ENCODE measurements at regions not wholly inside any gene's neighbourhood (a gene's known extent, or its start where the extent isn't known, plus 50 kb on each side); places are given as distances from the start of the nearest gene placed in this dataset.

DNA sequence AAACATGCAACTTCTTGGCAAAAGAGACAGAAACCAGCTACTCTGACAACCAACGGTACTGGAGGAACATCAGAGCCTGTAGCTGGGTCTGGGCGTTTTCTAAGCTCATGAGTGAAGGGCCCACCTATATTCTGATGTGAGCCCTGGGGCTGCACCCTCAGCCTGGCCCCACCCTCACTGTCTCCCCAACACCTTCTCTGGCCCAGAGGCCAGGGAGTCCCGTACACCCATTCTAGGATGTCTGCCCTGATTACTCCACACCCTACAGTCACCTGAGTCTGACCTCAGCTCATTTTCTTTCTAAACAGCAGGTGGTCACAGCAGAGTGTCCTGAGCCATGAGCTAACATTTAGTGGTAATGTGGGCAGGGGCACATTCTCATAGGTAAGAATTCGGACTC lies 439.2 kb downstream of the MATN1 start:
- CTCF ChIA-PET = no interaction called here
- no peak for ATAC-seq
- intact Hi-C loops (cut with micrococcal nuclease) = no loop called here

More for the DNA sequence above, 439.2 kb downstream of the MATN1 start:
- H2AFZ ChIP-seq (ENCODE audit: low read depth, low read length, poor library complexity, severe bottlenecking) = no peak overlapping the region
- H3K9me2 ChIP-seq (ENCODE audit: insufficient read depth) = no peaks in the 10 kb centered on the region
- BruUV-seq (replicated peaks) = no TSS peak
- no peaks in the 10 kb centered on the region for H4K20me1 ChIP-seq (ENCODE audit: insufficient read depth)
- TF ChIP-seq EZH2 (IDR thresholded peaks at IDR 0.05) (no peak), ZNF274 (IDR thresholded peaks at IDR 0.05; ENCODE audit: low read depth, low read length) (no peak), SRF (IDR thresholded peaks at IDR 0.05; ENCODE audit: low read depth) (no peak), ZFX (IDR thresholded peaks at IDR 0.05) (no peak), YY1 (IDR thresholded peaks at IDR 0.05; ENCODE audit: extremely low read depth, insufficient replicate concordance, low read depth, low read length) (no peak), SIN3A (IDR thresholded peaks at IDR 0.05; ENCODE audit: low read depth) (no peak)
- TF ChIP-seq, protein P1, sequence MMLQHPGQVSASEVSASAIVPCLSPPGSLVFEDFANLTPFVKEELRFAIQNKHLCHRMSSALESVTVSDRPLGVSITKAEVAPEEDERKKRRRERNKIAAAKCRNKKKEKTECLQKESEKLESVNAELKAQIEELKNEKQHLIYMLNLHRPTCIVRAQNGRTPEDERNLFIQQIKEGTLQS (IDR thresholded peaks at IDR 0.05) = no peak
- TF ChIP-seq, protein P2, sequence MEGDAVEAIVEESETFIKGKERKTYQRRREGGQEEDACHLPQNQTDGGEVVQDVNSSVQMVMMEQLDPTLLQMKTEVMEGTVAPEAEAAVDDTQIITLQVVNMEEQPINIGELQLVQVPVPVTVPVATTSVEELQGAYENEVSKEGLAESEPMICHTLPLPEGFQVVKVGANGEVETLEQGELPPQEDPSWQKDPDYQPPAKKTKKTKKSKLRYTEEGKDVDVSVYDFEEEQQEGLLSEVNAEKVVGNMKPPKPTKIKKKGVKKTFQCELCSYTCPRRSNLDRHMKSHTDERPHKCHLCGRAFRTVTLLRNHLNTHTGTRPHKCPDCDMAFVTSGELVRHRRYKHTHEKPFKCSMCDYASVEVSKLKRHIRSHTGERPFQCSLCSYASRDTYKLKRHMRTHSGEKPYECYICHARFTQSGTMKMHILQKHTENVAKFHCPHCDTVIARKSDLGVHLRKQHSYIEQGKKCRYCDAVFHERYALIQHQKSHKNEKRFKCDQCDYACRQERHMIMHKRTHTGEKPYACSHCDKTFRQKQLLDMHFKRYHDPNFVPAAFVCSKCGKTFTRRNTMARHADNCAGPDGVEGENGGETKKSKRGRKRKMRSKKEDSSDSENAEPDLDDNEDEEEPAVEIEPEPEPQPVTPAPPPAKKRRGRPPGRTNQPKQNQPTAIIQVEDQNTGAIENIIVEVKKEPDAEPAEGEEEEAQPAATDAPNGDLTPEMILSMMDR (IDR thresholded peaks at IDR 0.05 in 2 of 3, conservative IDR thresholded peaks at IDR 0.05 in 1 of 3; ENCODE audit: borderline replicate concordance in 1 of 3, insufficient read depth in 1 of 3, low read depth in 2 of 3, low read length in 2 of 3) = no peak
- TF ChIP-seq, protein P3, sequence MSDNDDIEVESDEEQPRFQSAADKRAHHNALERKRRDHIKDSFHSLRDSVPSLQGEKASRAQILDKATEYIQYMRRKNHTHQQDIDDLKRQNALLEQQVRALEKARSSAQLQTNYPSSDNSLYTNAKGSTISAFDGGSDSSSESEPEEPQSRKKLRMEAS (IDR thresholded peaks at IDR 0.05) = no peak
- peaks cover 41% of the 10 kb centered on the region for H3K27me3 ChIP-seq (ENCODE audit: insufficient read depth, low read length)
- no peaks in the 10 kb centered on the region for H3K79me2 ChIP-seq (ENCODE audit: insufficient read depth, low read length)
- DNase-seq (ENCODE audit: low read depth, low spot score) = no peak
- RAD21 ChIA-PET (ENCODE audit: low non-redundant PET in 1 of 2, low total read pairs in 2 of 2, uncharacterized antibody in 2 of 2, unreplicated experiment in 2 of 2) = no interaction called here
- H3K36me3 ChIP-seq (ENCODE audit: control insufficient read depth in 1 of 2, insufficient read depth in 2 of 2, low read length in 2 of 2) = no peaks in the 10 kb centered on the region
- H3K4me2 ChIP-seq (ENCODE audit: low read length) = no peak overlapping the region
- H3K4me1 ChIP-seq (ENCODE audit: control insufficient read depth in 1 of 2, insufficient read depth in 2 of 2, low read length in 2 of 2) = no peaks in the 10 kb centered on the region
- H3K4me3 ChIP-seq (replicated peaks in 1 of 2; ENCODE audit: low read depth in 1 of 2, low read length in 2 of 2) = no peak overlapping the region
- no peak overlapping the region for H3K27ac ChIP-seq (ENCODE audit: low read depth, low read length)
- no peaks in the 10 kb centered on the region for H3K9me3 ChIP-seq (ENCODE audit: control insufficient read depth in 1 of 2, insufficient read depth in 1 of 2, low read depth in 1 of 2, low read length in 2 of 2)
- H3K9ac ChIP-seq (ENCODE audit: low read length) = no peak overlapping the region
- POLR2A ChIA-PET = interaction anchor here (0.6 kb wide), 1 partner anchor 1168 kb away, joined by 3 read pairs; no protein-coding TSS in a partner anchor

All from HCT116 (cell line).